Left colon (tissue), 2 donors: ENCODE measurements at regions not wholly inside any gene's neighbourhood (a gene's known extent, or its start where the extent isn't known, plus 50 kb on each side); places are given as distances from the start of the nearest gene placed in this dataset.

ENCODE experiments used
- ATAC-seq: fragments of 200-7000 bp; cut with Tn5 transposase; one replicate; pipeline ENCODE4 v1.9.1; 2020; ENCODE audit warnings: mild to moderate bottlenecking, moderate library complexity
- DNase-seq, 2 donors: peaks; one replicate each; pipeline ENCODE4 v3.0.0-alpha.2; 2020
- intact Hi-C, 2 donors: fragments of 100-400 bp; cut with DNase I in 1 of 2; cut with micrococcal nuclease in 1 of 2; formaldehyde crosslinking; loops; one replicate each; pipeline versions ENCODE4 v1.11.2 to v1.14.0; 2022; cut with DNase I, micrococcal nuclease
- donor health status: DM: no; HTN: no; CAD: no.
- donor health status: DM: yes; HTN: yes; CAD: no.

DNA sequence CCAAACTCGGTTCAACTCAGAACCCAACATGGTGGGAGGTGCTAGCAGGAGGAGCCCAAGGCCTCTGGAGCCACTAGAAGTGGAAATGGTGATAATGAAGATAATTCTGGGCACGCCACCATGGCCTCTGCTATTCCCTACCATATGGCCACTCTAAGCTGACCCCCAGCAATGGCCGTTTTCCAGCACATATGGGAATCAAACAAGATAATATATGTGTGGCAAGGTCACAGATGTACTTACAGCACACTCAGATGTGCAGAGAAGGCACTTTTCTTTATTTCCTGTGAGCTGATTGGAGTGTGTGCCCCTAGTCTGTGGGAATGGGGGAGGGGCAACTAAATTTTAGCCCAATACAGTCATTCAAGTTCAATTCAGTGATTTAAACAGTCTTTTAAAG, 153.4 kb upstream of the LRFN2 start:
- DNase-seq (no peak), ATAC-seq (no peak)
- intact Hi-C loops: no loop called here

GRCh38 chr6:40738551-40739193, 151.5 kb upstream of the LRFN2 start:
- ATAC-seq (no peak), DNase-seq (no peak)
- intact Hi-C loops: no loop called here

DNA sequence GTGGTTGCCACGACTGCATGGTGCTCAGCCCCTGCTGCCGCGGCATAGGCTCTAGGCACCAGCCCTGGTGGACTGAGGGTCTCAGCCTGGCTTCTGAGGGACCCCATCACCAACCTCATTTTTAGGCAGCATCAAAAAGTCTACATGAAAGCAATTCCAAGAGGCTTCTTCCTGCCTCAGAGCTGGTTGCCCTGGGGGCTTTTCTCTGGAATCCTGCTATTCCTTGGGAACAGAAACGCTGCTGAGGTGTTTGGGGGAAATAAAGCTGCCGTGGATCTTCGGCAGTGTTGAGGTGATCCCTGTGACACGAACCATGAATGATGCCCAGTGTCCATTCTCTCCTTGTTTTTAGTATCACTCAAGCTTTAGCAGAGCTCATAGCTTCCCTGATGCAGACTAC, 148.4 kb upstream of the LRFN2 start:
- intact Hi-C loops: no loop called here
- no peak for ATAC-seq

DNA sequence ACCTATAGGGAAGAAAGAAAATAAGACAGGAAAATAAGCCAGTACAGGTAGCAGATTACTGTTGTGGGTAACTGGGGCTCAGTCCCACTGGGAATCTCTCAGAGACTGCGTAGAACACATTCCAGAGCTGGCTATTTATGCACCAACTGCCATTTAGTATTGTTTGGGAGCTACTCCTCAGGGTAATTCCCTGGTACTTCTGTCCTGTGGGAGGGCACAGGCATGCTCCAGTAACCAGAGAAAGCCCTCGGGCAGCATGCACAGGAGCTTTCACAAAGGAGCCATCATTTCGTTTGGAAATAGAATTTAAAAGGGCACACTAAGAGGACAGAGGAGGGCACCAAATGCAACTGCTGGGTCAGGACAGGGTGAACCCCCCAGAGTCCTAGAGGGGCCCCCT, 148.0 kb upstream of the LRFN2 start:
- ATAC-seq (no peak), DNase-seq (no peak)
- intact Hi-C loops: no loop called here

More for the DNA sequence above, 148.4 kb upstream of the LRFN2 start:
- no peak for DNase-seq

- DNase-seq (no peak), ATAC-seq (no peak)
- intact Hi-C loops: no loop called here
Measured at GRCh38 chr6:40734607-40735006, 147.4 kb upstream of the LRFN2 start.

- DNase-seq (no peak), ATAC-seq (no peak)
- intact Hi-C loops: no loop called here
Measured at GRCh38 chr6:40733770-40734396, 146.7 kb upstream of the LRFN2 start.

- ATAC-seq: no peak
- intact Hi-C loops: no loop called here
- no peak for DNase-seq
Measured at GRCh38 chr6:40733290-40733689, 146.1 kb upstream of the LRFN2 start.

DNA sequence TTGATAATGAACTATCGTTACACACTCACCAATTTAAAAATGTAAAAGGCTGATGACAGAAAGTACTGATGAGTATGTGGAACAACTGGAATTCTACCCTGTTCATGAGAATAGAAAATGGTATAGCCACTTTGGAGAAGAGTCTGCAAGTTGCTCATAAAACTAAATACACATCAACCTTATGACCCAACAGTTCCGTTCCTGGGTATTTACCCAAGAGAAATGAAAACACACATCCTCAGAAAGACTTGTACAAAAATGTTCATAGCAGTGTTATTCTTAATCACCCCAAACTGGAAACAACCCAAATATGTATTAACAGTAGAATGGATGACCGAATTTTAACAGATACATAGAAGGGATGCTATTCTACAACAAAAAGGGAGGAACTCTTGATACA, 145.7 kb upstream of the LRFN2 start:
- intact Hi-C loops: no loop called here
- no peak for ATAC-seq
- no peak for DNase-seq

- ATAC-seq (no peak), DNase-seq (no peak)
- intact Hi-C loops: no loop called here
Measured at GRCh38 chr6:40728643-40729042, 141.5 kb upstream of the LRFN2 start.

DNA sequence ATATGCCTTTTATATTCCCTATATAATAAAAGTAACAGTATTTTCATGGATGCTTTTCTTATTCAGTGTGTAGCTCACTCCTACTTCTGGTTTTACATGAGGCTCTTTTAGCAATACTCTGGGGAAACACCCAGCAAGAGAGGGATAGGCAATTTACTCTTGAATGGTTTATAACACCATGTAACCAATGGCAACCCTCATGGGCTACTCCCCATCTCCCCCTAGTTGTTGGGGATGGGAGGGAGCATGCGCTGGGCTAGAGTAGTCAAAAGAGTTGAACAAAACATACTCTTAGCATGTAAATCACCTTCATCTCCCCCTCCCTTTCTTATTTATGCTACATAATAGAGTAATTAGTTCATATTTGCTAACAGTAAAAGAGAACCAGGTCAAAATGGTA, 140.1 kb upstream of the LRFN2 start:
- intact Hi-C loops: no loop called here
- no peak for ATAC-seq
- DNase-seq: no peak

- ATAC-seq (no peak), DNase-seq (no peak)
- intact Hi-C loops: no loop called here
Measured at GRCh38 chr6:40726853-40727252, 139.7 kb upstream of the LRFN2 start.

GRCh38 chr6:40725390-40725789, 138.2 kb upstream of the LRFN2 start:
- ATAC-seq: no peak
- intact Hi-C loops: no loop called here

GRCh38 chr6:40724886-40725285, 137.7 kb upstream of the LRFN2 start:
- ATAC-seq: no peak
- intact Hi-C loops: no loop called here
- DNase-seq: no peak

More at GRCh38 chr6:40725390-40725789, 138.2 kb upstream of the LRFN2 start:
- no peak for DNase-seq

- intact Hi-C loops: no loop called here
Measured at GRCh38 chr6:40723967-40724366, 136.8 kb upstream of the LRFN2 start.

GRCh38 chr6:40722553-40723258, 135.5 kb upstream of the LRFN2 start:
- ATAC-seq: peak; percentile 33
- no peak for DNase-seq
- intact Hi-C loops: no loop called here

More at GRCh38 chr6:40723967-40724366, 136.8 kb upstream of the LRFN2 start:
- no peak for ATAC-seq
- no peak for DNase-seq

DNA sequence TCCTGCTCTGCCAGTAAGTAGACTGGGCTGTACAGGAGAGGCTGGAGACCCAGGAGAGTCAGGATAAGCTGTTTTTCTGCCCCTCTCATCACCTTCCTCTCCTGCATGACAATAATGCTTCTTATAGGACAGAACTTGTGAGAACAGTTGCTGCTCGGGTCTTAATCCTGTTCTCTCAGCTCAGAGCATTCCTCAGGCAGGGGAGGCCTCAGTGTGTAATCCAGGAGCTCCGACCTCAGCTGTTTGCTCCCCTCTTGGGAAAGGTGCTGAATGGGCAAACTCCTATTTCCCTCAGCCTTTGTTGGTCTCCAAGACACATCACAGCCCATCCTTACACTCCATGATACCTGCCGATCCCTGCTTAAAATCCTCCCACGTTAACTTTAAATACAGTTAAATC, 134.9 kb upstream of the LRFN2 start:
- ATAC-seq (no peak), DNase-seq (no peak)
- intact Hi-C loops: no loop called here

DNA sequence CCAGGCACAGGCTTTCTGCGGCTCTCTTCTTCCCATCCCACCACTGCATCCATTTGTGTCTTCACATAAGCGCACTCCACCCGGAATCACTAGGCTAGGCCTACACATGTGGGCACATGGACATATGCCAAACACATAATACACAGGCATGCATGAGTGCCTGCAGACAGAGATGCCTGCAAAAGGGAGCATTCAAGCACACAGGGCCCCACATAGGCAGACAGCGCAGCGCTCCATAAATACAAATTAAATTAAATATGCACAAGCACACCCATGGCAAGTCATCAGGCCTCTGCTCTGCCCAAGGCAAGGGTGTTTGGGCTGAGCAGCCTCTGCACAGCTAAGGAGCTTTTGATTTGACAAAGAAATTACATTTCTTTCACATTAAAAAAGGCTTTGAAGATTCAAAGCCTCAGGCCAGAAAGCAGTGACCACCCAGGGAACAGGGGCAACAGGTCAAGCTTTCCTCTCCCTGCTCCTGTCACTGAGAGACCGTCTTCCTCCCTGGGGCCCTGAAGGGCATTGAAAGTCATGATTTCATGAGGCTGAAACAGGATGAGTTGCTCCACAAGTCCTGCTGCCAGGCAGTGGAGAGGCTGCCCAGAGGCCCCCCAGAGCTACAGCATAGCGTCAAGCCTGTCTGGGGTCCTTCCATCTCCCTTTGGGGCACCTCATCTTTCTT, 134.2 kb upstream of the LRFN2 start:
- intact Hi-C loops: no loop called here
- DNase-seq: no peak
- ATAC-seq: no peak

DNA sequence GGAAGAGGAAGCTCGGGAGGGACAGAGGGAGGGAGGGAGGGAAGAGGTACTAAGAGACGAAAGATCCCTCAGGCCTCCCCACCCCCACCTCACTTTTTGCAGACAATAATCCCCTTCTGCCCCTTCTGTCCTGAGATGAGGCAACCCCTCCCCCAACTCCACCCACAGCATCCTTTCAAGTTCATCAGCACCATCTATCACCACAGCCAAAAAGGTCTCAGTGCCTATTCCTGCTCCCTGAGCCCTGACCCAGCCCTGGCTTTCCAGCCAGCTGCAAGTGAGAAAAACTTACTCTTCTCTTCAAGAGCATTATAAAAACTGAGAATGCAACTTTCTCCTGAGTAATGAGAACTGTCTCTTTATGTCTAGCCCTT, 133.2 kb upstream of the LRFN2 start:
- intact Hi-C loops: no loop called here
- DNase-seq (no peak), ATAC-seq (no peak)

DNA sequence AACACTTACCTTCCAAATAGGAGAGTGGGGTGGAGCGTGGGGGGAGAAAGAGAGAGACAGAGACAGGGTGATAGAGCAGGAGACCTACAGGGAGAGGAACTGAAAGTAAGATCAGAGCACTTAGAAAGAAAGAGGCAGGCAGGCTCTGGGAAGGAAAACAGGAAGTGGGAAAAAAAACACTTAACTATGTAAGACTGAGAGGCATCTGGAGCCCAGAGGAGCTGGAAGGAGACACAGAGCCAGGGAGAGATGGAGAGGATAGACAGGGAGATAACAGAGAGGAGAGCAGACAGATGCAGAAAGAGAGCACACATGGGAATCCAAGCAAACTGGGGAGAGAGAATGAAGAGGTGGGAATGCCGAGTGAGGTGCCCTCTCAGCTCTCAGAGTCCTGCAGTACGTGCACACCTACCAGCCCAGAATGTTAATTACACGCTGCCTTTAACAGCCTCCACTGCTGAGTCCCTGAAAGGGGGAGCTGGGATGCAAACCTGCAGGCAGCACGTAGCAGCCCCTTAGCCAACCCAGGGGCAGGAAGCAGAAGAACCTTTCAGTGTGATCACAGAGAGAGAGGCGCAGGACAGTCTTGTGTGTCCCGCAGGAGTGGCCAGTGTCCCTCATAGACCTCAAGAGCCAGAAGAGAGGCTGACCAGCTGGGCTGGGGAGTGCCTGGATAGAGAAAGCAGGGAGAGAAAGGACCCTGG, 132.7 kb upstream of the LRFN2 start:
- DNase-seq: peak in 1 of 2 donors; percentile 7
- ATAC-seq: peak; percentile 38
- intact Hi-C loops: no loop called here
